ENCODE measurements at regions not wholly inside any gene's neighbourhood (a gene's known extent, or its start where the extent isn't known, plus 50 kb on each side); places are given as distances from the start of the nearest gene placed in this dataset.
"Not testable (repeated sequence)": the region's sequence is repeated elsewhere in the genome, so short reads cannot be mapped to it uniquely, and the experiment has no call there.

GRCh38 chr16:17962726-17963125, 373.8 kb downstream of the NPIPA8 start:
- DNase-seq, result no peak
- intact Hi-C loops (cut with DNase I), result no loop called here

GRCh38 chr16:17961822-17962221, 374.7 kb downstream of the NPIPA8 start:
- DNase-seq; intact Hi-C loops (cut with DNase I): not testable (repeated sequence)

DNA sequence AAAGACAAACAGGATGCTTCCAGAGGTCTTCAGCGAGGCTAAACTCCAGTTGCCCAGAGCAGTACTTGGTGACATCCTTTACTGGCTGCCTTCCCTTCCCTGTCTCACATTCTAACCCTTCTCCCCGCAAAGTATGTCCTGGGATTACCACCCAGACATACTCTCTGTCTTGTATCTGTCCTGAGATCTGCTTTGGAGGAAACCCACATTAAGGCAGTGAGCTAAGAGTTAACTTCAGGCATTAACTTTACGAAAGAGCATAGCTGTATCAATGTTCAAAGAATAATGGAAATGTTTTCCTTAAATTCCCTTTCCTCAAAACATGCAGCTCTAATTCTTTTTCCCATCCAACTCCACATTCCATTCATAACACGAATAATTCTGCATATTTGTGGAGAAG, 385.2 kb downstream of the NPIPA8 start:
- no peak for DNase-seq

DNA sequence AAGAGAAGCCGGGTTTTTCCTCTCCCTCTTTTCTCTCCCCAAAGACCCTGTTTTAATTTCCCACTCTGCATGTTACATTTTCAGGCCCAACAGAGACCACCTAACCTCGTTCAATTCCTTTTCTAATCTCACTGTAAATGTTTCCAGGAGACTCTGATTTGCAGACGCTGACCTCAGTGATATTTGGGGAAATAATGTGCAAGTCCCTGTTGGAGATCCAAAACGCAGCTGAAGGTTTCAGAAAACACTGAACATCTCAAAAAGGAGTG, 386.6 kb downstream of the NPIPA8 start:
- DNase-seq, result no peak
- intact Hi-C loops (cut with DNase I), result no loop called here

More for the DNA sequence above, 385.2 kb downstream of the NPIPA8 start:
- intact Hi-C loops (cut with DNase I), result no loop called here

GRCh38 chr16:17949141-17949981, 387.2 kb downstream of the NPIPA8 start:
- intact Hi-C loops (cut with DNase I), result no loop called here
- no peak for DNase-seq

GRCh38 chr16:17947637-17948036, 388.9 kb downstream of the NPIPA8 start:
- intact Hi-C loops (cut with DNase I), result no loop called here
- DNase-seq, result no peak

DNA sequence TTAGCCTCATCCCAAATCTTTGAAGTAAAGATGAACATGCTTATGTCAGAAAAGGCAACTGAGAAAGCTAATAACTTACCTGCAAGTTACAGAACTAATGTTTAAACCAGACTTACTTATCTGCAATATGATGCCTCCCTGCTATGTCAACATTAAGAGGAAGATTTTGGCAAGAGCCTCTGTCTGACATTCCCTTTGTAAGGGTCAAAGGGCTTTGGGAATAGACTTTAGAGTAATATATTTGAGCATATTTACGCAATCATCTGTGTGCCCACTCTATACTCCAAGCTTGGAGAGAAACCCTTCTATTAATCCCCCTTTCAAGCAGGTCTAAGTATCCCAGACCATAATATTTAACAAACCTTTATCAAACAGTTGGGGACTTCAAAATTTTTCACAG, 389.4 kb downstream of the NPIPA8 start:
- intact Hi-C loops (cut with DNase I), result no loop called here

GRCh38 chr16:17945080-17945601, 391.4 kb downstream of the NPIPA8 start:
- no peak for DNase-seq
- intact Hi-C loops (cut with DNase I), result no loop called here

More for the DNA sequence above, 389.4 kb downstream of the NPIPA8 start:
- no peak for DNase-seq

DNA sequence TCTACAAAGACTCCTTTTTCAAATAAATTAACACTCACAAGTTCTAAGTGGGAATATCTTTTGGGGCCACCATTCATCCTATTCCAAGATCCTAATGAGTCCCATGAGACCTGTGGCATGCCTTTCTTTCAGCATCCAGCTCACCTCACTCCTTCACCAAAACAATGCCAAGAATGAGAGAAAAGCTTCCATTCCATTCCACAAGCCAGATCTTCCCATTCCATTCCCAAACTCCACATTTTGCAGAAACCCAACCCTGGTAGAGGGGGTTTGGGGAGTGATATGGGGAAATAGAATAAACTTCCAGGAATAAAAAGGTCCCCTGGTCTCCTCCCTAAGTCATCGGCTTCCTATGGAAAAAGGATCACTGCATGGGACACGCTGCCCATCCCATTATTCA, 392.2 kb downstream of the NPIPA8 start:
- DNase-seq, result no peak
- intact Hi-C loops (cut with DNase I), result no loop called here

- intact Hi-C loops (cut with DNase I), result no loop called here
Measured at GRCh38 chr16:17942067-17942466, 394.5 kb downstream of the NPIPA8 start.

GRCh38 chr16:17940584-17941364, 395.8 kb downstream of the NPIPA8 start:
- DNase-seq, result peak in 1 of 42 donors; percentile 30
- intact Hi-C loops (cut with DNase I), result no loop called here

More at GRCh38 chr16:17942067-17942466, 394.5 kb downstream of the NPIPA8 start:
- DNase-seq, result no peak

DNA sequence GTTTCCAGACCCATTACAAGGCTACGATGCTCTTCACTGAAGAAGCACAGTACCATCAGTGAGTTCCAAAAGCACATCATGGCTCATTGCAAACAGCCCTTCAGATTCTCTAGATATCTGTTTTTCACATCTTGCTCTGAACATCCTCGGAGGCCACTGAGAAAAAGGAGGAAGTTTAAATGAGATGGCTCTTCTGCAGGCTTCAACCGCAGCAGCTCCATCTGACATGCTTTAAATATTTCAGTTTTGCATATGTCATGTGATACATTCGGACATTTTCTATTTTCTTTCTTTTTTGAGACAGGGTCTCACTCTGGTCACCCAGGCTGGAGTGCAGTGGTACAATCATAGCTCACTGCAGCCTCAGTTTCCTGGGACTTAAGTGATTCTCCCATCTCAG, 396.8 kb downstream of the NPIPA8 start:
- peak in 1 of 42 donors; percentile 12 for DNase-seq
- intact Hi-C loops (cut with DNase I), result no loop called here

DNA sequence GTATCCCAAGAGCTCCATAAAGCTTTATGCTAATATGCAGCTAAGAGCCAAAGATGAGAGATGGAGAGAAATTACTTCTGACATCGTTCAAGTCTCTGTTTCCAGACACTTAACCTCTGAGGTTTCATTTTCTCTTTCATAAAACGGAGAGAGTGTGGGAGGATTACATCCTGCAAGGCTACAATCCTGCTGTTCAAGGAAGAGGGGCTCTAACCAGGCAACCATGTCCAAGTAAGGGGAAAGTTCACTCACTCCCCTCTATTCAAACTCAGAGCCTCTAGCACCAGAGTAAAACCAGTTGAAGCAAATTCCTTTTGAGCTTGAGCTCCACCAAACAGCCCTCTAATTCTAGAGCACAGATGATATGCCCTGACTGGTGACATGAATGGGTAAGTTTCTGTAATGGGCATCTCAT, 397.4 kb downstream of the NPIPA8 start:
- DNase-seq, result peak in 1 of 42 donors; percentile 9
- intact Hi-C loops (cut with DNase I), result no loop called here

DNA sequence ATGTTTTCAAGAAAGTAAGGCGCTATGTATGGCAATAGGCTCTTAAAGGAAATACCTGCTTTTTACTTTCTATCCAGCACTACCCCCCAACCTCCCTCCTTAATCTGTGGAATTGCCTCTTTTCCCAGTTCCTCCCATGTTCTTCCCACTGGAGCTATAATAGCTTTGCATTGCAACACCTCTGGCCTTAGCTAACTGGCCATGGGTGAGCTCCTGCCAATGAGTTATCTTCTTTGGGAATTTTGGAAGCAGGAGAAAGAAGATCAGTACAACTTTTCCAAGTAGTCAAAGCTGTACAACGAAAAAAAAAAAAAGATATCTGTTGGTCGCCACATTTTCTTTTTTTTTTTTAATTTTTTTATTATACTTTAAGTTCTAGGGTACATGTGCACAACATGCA, 398.0 kb downstream of the NPIPA8 start:
- DNase-seq, result no peak
- intact Hi-C loops (cut with DNase I), result no loop called here

DNA sequence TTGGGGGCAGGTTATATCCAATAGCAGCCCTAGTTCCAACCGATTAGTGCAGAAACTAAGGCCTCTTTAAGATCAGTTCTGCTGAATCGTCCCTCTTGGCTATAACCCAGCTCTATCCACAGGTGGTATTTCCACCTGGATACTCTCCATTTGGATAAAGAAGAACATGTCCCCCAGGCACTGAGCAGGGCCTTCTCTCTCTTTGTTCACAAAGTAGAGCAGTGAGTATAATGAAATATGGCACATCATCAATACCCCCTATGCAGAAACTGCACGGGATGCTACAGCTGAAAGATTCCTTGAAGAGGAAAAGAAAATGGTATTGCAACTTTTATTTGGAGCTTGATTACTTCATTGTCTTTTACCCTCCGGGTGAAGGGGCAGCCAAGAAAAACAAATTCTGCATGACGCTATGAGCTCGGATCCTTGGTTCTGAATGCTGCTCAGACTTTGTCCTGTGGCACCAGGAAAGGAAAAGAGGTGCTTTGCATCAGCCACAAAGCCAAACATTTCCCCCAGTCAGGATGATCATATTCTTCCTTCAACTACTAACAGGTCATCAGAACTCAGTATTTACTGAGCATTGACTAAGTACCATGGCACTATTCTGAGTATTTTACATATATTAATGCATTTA, 399.7 kb downstream of the NPIPA8 start:
- DNase-seq, result no peak

DNA sequence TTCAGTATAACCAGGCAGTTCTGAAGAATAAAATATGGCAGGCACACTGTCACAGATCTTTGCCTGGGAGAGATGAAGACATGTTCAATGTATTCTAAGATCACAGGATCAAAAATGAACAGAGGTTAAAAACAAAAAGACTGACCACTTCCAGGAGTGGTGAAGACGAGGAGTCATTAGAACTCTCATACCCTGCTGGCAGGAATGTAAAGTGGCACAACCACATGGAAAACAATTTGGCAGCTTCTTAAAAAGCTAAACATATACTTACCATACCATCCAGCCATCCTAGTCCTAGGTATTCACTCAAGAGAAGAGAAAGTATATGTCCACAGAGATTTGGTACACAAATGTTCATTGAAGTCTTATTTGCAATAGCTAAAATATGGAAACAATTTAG, 406.3 kb downstream of the NPIPA8 start:
- DNase-seq, result no peak
- intact Hi-C loops (cut with DNase I), result no loop called here

More for the DNA sequence above, 399.7 kb downstream of the NPIPA8 start:
- intact Hi-C loops (cut with DNase I), result no loop called here

DNA sequence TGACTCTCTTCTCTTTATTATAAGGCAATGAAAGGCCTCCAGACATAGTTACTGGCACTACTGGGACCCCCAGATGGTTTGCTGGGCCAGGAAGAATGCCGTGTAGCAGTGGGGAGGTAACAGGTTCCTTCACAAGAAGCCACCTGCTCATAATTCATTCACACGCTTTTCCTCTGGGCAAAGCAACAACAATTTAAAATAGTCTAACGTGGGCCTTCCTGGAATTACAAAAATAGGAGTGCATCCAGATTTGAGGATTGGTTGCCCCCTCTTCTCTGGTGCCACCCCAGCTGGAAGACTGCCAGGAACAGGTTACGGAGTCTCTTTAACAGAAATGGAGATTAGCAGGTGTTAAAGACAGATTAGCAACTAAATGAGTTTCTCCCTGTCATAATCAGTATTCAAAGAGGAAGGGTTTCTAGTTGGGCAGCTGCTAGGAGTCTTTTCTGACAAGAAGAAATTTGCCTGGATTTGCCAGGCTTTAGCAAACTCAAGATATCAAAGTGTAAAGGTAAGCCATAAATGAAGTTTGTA, 409.6 kb downstream of the NPIPA8 start:
- intact Hi-C loops (cut with DNase I), result no loop called here
- DNase-seq, result no peak

DNA sequence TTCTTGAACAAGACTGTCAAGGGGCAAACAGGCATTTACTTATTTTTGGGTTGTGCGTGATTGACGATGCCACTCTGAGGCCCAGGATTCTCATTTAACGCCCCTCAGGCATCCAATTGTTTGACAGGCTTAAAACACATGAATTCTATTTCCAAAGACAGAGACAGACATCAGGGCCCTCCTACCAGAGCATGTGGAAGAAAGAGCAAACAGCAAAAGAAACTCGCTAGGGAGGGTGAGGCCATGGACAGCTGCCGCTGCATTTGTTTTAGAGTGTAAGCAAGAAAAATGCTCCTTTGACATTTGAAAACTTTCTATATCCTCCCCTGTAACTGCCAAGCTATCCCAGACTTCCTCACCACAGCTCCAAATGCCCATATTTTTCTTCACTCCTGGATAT, 410.1 kb downstream of the NPIPA8 start:
- no peak for DNase-seq
- intact Hi-C loops (cut with DNase I), result no loop called here

DNA sequence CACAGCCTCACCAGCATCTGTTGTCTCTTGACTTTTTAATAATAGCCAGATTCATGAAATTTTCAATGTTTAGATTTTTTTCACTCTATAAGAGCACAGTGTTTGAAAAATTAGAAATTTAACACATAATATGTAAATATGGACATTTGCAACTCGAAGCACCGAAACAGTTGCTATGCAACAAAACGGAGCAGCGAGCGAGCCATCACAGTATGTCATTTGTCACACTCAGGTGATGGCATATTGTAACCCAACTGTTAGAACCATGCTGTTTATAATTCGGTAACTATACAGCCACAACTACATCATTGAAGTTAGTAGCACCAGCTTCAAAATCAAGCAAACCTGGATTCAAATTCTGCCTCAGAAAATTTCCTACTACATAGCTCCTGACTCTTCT, 410.8 kb downstream of the NPIPA8 start:
- intact Hi-C loops (cut with DNase I), result no loop called here
- no peak for DNase-seq

Data from head of caudate nucleus (tissue), 42 donors.